GM19324 (cell line): ENCODE measurements at regions not wholly inside any gene's neighbourhood (a gene's known extent, or its start where the extent isn't known, plus 50 kb on each side); places are given as distances from the start of the nearest gene placed in this dataset.

Experiments used
- ATAC-seq: cut with Tn5 transposase; IDR thresholded peaks from one replicate; pipeline ENCODE4 v1.9.1; 2021; ENCODE audit warnings: mild to moderate bottlenecking, moderate library complexity; ENCODE audit not compliant: unreplicated experiment, low FRiP score

- ATAC-seq = no peak
These were observed 107.0 kb upstream of the PALS2 start for GRCh38 chr7:24466168-24466768.

GRCh38 chr7:24469118-24469517, 104.1 kb upstream of the PALS2 start:
- ATAC-seq = no peak

GRCh38 chr7:24472093-24472492, 101.2 kb upstream of the PALS2 start:
- ATAC-seq = no peak

- ATAC-seq = no peak
These were observed 97.9 kb upstream of the PALS2 start for GRCh38 chr7:24475166-24475961.

- ATAC-seq = no peak
These were observed 97.0 kb upstream of the PALS2 start for GRCh38 chr7:24476227-24476626.

- no peak for ATAC-seq
These were observed 95.7 kb upstream of the PALS2 start for GRCh38 chr7:24477398-24478136.

- ATAC-seq = no peak
These were observed 95.1 kb upstream of the PALS2 start for GRCh38 chr7:24478137-24478655.

- ATAC-seq = no peak
These were observed 92.8 kb upstream of the PALS2 start for GRCh38 chr7:24480501-24480900.

- no peak for ATAC-seq
These were observed 89.4 kb upstream of the PALS2 start for GRCh38 chr7:24483804-24484203.

GRCh38 chr7:24492576-24492975, 80.7 kb upstream of the PALS2 start:
- ATAC-seq = no peak

GRCh38 chr7:24494832-24495231, 78.4 kb upstream of the PALS2 start:
- no peak for ATAC-seq

- ATAC-seq = no peak
These were observed 77.2 kb upstream of the PALS2 start for GRCh38 chr7:24496036-24496435.

GRCh38 chr7:24498439-24498838, 74.8 kb upstream of the PALS2 start:
- no peak for ATAC-seq

GRCh38 chr7:24499871-24500270, 73.4 kb upstream of the PALS2 start:
- no peak for ATAC-seq

- ATAC-seq = no peak
These were observed 72.7 kb upstream of the PALS2 start for GRCh38 chr7:24500599-24500998.

GRCh38 chr7:24501009-24501408, 72.2 kb upstream of the PALS2 start:
- ATAC-seq = no peak

- no peak for ATAC-seq
These were observed 71.7 kb upstream of the PALS2 start for GRCh38 chr7:24501443-24502134.

GRCh38 chr7:24502135-24502488, 71.1 kb upstream of the PALS2 start:
- no peak for ATAC-seq

- ATAC-seq = no peak
These were observed 69.7 kb upstream of the PALS2 start for GRCh38 chr7:24503506-24503905.

GRCh38 chr7:24504040-24504439, 69.2 kb upstream of the PALS2 start:
- no peak for ATAC-seq

GRCh38 chr7:24504836-24505235, 68.4 kb upstream of the PALS2 start:
- ATAC-seq = no peak
